Activated naive CD8-positive, alpha-beta T cell treated with anti-CD3 and anti-CD28 coated beads, Interleukin-2, amount 50 U/mL, for 24 hours (primary cell): ENCODE measurements at regions not wholly inside any gene's neighbourhood (a gene's known extent, or its start where the extent isn't known, plus 50 kb on each side); places are given as distances from the start of the nearest gene placed in this dataset.

Source experiments
- ATAC-seq: fragments of 150-1000 bp; cut with Tn5 transposase; one replicate; pipeline ENCODE4 v1.10.0; 2021
- DNase-seq: peaks from one replicate; pipeline ENCODE4 v3.0.0; 2021
- H3K27ac Mint-ChIP-seq: one replicate; pipeline ENCODE4 v1.8.0; 2021; ENCODE audit warnings: mild to moderate bottlenecking, mixed read lengths
- H3K27me3 Mint-ChIP-seq: one replicate; pipeline ENCODE4 v1.8.0; 2021; ENCODE audit warnings: mixed read lengths
- H3K36me3 Mint-ChIP-seq: one replicate; pipeline ENCODE4 v1.8.0; 2021; ENCODE audit warnings: low read depth, mixed read lengths
- H3K4me1 Mint-ChIP-seq: one replicate; pipeline ENCODE4 v1.8.0; 2021; ENCODE audit warnings: mixed read lengths
- H3K4me3 Mint-ChIP-seq: one replicate; pipeline ENCODE4 v1.8.0; 2021; ENCODE audit warnings: mild to moderate bottlenecking, moderate library complexity, mixed read lengths
- H3K9me3 Mint-ChIP-seq: one replicate; pipeline ENCODE4 v1.8.0; 2021; ENCODE audit warnings: mixed read lengths

DNA sequence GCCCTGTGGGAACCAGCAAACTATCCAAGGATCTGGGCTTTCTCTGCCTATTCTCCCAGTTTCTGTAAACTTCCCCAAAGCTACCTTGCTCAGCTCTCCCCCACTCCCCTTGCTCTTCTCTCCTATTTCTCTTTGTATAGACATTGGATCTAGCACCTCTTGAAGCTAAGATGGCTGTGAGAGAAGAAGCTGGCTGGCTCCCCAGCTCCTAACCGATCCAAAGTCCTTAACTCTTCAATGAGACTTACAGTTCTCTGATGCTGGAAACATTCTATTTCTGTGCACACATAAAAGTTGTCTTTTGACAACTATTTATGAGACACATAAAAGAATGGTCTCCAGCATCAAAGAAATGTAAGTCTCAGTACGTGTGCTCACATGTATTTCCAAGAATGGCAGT is 70.6 kb upstream of the C3orf80 start:
- ATAC-seq (no peak), DNase-seq (no peak)
- no peak overlapping the region for H3K4me3 Mint-ChIP-seq
- no peaks in the 10 kb centered on the region for H3K9me3 Mint-ChIP-seq
- no peak overlapping the region for H3K27ac Mint-ChIP-seq
- H3K27me3 Mint-ChIP-seq = peaks cover 8% of the 10 kb centered on the region
- no peaks in the 10 kb centered on the region for H3K36me3 Mint-ChIP-seq
- H3K4me1 Mint-ChIP-seq = peaks cover 5% of the 10 kb centered on the region

- H3K27me3 Mint-ChIP-seq = peaks cover 7% of the 10 kb centered on the region
- H3K36me3 Mint-ChIP-seq = no peaks in the 10 kb centered on the region
- H3K4me3 Mint-ChIP-seq = no peak overlapping the region
- no peak overlapping the region for H3K27ac Mint-ChIP-seq
- peaks cover 5% of the 10 kb centered on the region for H3K4me1 Mint-ChIP-seq
- no peak for DNase-seq
- H3K9me3 Mint-ChIP-seq = no peaks in the 10 kb centered on the region
- no peak for ATAC-seq
These were observed 67.9 kb upstream of the C3orf80 start for GRCh38 chr3:160157321-160157720.

GRCh38 chr3:160159341-160159740 is 65.9 kb upstream of the C3orf80 start:
- ATAC-seq = no peak
- DNase-seq = no peak
- H3K4me1 Mint-ChIP-seq = peaks cover 2% of the 10 kb centered on the region
- H3K4me3 Mint-ChIP-seq = no peak overlapping the region
- peaks cover 7% of the 10 kb centered on the region for H3K27me3 Mint-ChIP-seq
- H3K27ac Mint-ChIP-seq = no peak overlapping the region
- H3K9me3 Mint-ChIP-seq = no peaks in the 10 kb centered on the region
- no peaks in the 10 kb centered on the region for H3K36me3 Mint-ChIP-seq

GRCh38 chr3:160159806-160160205 is 65.4 kb upstream of the C3orf80 start:
- no peak overlapping the region for H3K27ac Mint-ChIP-seq
- no peak for ATAC-seq

GRCh38 chr3:160161921-160162320 is 63.3 kb upstream of the C3orf80 start:
- Mint-ChIP-seq H3K4me1 (no peaks in the 10 kb centered on the region), H3K36me3 (no peaks in the 10 kb centered on the region), H3K4me3 (no peak overlapping the region), H3K9me3 (no peaks in the 10 kb centered on the region), H3K27ac (no peak overlapping the region), H3K27me3 (peaks cover 3% of the 10 kb centered on the region)
- ATAC-seq (no peak), DNase-seq (no peak)

More at GRCh38 chr3:160159806-160160205, 65.4 kb upstream of the C3orf80 start:
- Mint-ChIP-seq H3K9me3 (no peaks in the 10 kb centered on the region), H3K36me3 (no peaks in the 10 kb centered on the region), H3K4me1 (no peaks in the 10 kb centered on the region), H3K4me3 (no peak overlapping the region), H3K27me3 (peaks cover 7% of the 10 kb centered on the region)
- no peak for DNase-seq

DNA sequence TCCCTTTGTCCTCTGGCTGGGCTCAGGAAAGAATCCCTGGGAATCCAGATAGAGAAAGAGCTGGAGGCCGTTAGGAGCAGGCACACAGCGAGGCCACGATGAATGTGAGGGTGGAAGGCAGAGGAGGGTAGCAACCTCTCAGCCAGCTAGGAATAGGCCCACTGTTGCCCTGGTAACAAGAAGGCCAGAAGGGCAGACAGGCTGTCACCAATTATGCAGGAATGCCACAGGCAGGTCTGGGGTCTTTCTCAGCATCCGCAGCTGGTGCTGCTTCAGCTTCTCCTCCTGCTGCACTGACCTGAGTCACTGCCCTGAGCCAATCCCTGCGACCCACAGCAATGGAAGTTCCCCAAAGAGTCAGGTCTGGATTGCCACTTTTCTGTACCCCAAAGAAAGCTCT is 62.8 kb upstream of the C3orf80 start:
- H3K27me3 Mint-ChIP-seq = peaks cover 3% of the 10 kb centered on the region
- DNase-seq (no peak), ATAC-seq (no peak)
- H3K27ac Mint-ChIP-seq = no peak overlapping the region
- H3K9me3 Mint-ChIP-seq = no peaks in the 10 kb centered on the region
- no peaks in the 10 kb centered on the region for H3K36me3 Mint-ChIP-seq
- H3K4me3 Mint-ChIP-seq = no peak overlapping the region
- H3K4me1 Mint-ChIP-seq = no peaks in the 10 kb centered on the region

GRCh38 chr3:160163229-160163878 is 61.9 kb upstream of the C3orf80 start:
- Mint-ChIP-seq H3K27me3 (peaks cover 3% of the 10 kb centered on the region), H3K36me3 (no peaks in the 10 kb centered on the region), H3K4me3 (no peak overlapping the region), H3K9me3 (no peaks in the 10 kb centered on the region), H3K27ac (no peak overlapping the region), H3K4me1 (no peaks in the 10 kb centered on the region)
- no peak for DNase-seq
- no peak for ATAC-seq

- H3K36me3 Mint-ChIP-seq = no peaks in the 10 kb centered on the region
- no peak overlapping the region for H3K4me3 Mint-ChIP-seq
- DNase-seq = no peak
These were observed 57.0 kb upstream of the C3orf80 start for GRCh38 chr3:160168246-160168645.

GRCh38 chr3:160169139-160169976 is 55.9 kb upstream of the C3orf80 start:
- ATAC-seq = no peak
- Mint-ChIP-seq H3K27ac (no peak overlapping the region), H3K4me3 (no peak overlapping the region), H3K36me3 (no peaks in the 10 kb centered on the region), H3K4me1 (no peaks in the 10 kb centered on the region), H3K9me3 (no peaks in the 10 kb centered on the region), H3K27me3 (peaks cover 4% of the 10 kb centered on the region)
- no peak for DNase-seq

More at GRCh38 chr3:160168246-160168645, 57.0 kb upstream of the C3orf80 start:
- peaks cover 7% of the 10 kb centered on the region for H3K27me3 Mint-ChIP-seq
- ATAC-seq = no peak
- H3K27ac Mint-ChIP-seq = no peak overlapping the region
- H3K4me1 Mint-ChIP-seq = no peaks in the 10 kb centered on the region
- H3K9me3 Mint-ChIP-seq = no peaks in the 10 kb centered on the region

GRCh38 chr3:160170409-160171370 is 54.5 kb upstream of the C3orf80 start:
- no peaks in the 10 kb centered on the region for H3K36me3 Mint-ChIP-seq
- no peaks in the 10 kb centered on the region for H3K4me1 Mint-ChIP-seq
- H3K27ac Mint-ChIP-seq = no peak overlapping the region
- H3K9me3 Mint-ChIP-seq = no peaks in the 10 kb centered on the region
- no peak for DNase-seq
- no peak overlapping the region for H3K4me3 Mint-ChIP-seq
- ATAC-seq = no peak
- H3K27me3 Mint-ChIP-seq = peaks cover 4% of the 10 kb centered on the region

DNA sequence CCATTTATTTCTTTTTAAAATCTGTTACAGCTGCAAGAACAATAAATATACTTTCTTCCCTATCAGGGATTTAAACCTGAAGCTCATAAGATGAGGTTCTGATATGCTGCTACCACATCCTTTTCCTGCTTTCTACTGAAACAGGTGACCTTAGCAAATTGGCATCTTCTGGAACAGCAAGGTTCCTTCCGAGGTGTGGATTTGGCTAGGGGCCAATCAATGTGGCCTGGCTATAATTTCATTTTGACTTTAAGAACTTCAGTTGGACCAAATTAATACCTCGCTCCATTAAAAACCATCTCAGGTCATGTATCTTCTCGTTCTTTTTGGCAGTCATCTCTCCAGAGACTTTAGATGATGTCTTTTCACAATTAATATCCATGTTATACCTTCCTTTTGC is 53.4 kb upstream of the C3orf80 start:
- no peaks in the 10 kb centered on the region for H3K36me3 Mint-ChIP-seq
- H3K4me1 Mint-ChIP-seq = no peaks in the 10 kb centered on the region
- DNase-seq = no peak
- ATAC-seq = no peak
- no peaks in the 10 kb centered on the region for H3K9me3 Mint-ChIP-seq
- no peak overlapping the region for H3K4me3 Mint-ChIP-seq
- H3K27ac Mint-ChIP-seq = no peak overlapping the region
- H3K27me3 Mint-ChIP-seq = peaks cover 4% of the 10 kb centered on the region

DNA sequence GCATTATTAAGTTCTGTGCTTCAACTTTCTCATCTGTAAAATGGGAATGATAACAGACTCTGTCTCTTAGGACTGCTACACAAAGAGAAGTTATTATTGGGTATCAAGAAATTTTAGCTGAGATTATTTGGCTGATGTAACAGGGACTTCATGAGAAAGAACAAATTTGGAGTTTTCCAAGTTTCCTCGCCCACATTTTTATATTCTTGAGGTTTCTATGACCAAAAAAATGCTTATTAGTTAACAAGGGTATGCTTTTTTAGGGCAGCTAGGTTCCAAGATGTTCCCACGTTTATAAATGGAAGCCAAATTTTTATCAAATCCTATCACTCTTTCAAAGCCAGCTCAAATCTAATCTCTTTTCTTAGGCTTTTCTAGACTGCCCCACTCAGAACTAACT is 50.6 kb upstream of the C3orf80 start:
- H3K9me3 Mint-ChIP-seq = peaks cover 3% of the 10 kb centered on the region
- ATAC-seq = no peak

More for the DNA sequence above, 50.6 kb upstream of the C3orf80 start:
- no peaks in the 10 kb centered on the region for H3K36me3 Mint-ChIP-seq
- H3K27me3 Mint-ChIP-seq = peaks cover 6% of the 10 kb centered on the region
- H3K27ac Mint-ChIP-seq = no peak overlapping the region
- DNase-seq = no peak
- H3K4me1 Mint-ChIP-seq = no peaks in the 10 kb centered on the region
- H3K4me3 Mint-ChIP-seq = no peak overlapping the region
